Hematopoietic multipotent progenitor cell treated with erythropoietin and hydrocortisone succinate and interleukin-3 and kit ligand, for 6 days (in vitro differentiated cells): ENCODE measurements at regions not wholly inside any gene's neighbourhood (a gene's known extent, or its start where the extent isn't known, plus 50 kb on each side); places are given as distances from the start of the nearest gene placed in this dataset.
"Not testable (repeated sequence)": the region's sequence is repeated elsewhere in the genome, so short reads cannot be mapped to it uniquely, and the experiment has no call there.

ENCODE experiments used
- DNase-seq: peaks from one replicate; pipeline ENCODE4 v3.0.0-alpha.2; 2015

GRCh38 chr17:445839-446238 is 93.2 kb upstream of the RPH3AL start, which contains the start of gene RFLNB:
Gene RFLNB (minus strand): TSS chr17:445939.
- DNase-seq, result not testable (repeated sequence)

DNA sequence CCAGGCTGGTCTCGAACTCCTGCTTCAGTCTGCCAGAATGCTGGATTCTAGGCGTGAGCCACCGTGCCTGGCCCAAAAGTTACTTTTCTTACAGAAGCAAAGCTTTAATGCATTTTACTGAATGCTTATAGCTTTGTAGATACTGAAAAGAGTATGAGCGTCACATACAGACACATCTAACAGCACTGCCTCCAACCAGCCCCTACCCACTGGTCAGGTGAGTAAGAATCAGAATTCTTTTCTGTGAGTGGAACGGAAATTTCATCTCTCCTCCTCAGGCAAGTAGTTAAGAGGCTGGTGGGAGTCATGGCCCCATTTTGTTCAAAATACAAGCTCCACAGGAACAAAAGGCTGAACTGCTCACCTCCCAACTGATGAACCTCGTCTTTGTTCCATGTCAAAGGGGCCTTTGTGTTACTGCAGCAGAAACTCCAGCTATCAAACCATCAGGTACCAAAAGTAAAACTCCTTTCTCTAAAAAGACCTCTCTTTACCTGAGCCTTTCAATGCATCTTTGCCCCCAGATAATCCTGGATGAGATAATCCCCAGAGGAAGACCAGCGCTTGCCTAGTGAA is 92.4 kb upstream of the RPH3AL start:
- no peak for DNase-seq

DNA sequence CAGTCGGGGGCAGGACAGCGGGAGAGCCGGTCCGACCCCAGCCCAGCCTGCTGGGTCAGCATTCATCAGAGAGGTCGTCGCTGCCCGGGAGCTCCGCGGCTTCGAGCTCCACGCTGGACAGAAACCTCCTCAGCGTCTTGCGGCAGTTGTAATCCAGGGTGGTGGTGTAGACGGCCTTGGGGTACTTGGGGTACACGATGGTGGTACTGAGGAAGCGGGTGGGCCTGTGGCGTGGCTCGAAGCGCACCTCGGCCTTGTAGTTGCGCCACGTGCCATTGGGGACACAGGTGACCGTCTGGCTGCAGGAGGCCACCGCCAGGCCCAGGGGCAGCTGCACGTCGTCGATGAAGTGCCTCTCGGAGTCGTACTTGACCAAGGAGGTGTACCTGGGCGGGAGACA is 90.5 kb upstream of the RPH3AL start:
- no peak for DNase-seq

GRCh38 chr17:441155-441950 is 88.7 kb upstream of the RPH3AL start:
- no peak for DNase-seq

GRCh38 chr17:438191-438590 is 85.6 kb upstream of the RPH3AL start:
- no peak for DNase-seq

DNA sequence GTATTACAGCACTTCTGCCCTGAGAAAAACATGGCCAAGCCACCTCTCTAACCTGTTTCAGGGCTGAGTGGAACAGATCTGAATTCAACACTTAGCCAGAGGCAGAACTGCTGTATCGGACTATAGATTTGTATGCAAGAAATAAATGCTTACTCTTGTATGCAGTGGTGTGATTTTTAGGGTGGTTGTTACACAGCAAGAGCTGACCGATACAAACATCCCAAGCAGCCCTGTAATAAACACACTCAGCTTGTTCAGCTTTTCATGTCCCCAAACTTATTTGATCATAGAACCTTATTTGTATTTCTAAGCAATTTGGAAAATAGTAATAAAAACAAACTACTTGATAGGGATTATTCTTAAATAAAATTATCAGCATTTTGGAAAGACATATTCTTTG is 84.9 kb upstream of the RPH3AL start:
- no peak for DNase-seq

DNA sequence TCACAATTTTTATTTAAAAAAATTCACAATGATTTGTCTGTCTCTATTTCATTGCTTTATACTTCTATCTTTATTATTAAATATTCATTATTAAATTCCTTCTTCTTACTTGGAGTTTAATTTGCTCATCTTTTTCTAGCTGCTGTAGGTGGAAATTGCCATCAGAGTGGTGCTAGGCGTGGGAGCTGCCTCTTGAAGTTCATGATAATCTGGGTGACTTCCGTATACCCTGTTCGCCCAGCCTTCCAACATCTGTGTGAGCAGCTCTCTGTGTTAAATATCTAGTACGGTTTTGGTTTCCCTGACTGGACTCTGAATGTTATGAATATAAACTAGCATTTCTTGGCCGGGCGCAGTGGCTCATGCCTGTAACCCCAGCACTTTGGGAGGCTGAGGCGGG is 84.0 kb upstream of the RPH3AL start:
- no peak for DNase-seq

GRCh38 chr17:432471-432870 is 79.9 kb upstream of the RPH3AL start:
- not testable (repeated sequence) for DNase-seq

GRCh38 chr17:431494-431893 is 78.9 kb upstream of the RPH3AL start:
- no peak for DNase-seq

DNA sequence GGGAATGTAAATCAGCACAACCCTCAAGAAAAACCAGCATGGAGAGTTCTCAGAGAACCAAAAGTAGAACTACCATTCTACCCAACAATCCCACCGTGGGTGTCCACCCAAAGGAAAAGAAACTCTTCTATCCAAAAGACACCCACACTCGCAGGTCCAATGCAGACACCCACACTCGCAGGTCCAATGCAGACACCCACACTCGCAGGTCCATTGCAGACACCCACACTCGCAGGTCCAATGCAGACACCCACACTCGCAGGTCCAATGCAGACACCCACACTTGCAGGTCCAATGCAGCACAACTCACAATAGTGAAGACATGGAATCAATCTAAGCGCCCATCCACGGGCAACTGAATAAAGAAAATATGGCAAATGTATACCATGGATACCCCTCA is 77.0 kb upstream of the RPH3AL start:
- no peak for DNase-seq

DNA sequence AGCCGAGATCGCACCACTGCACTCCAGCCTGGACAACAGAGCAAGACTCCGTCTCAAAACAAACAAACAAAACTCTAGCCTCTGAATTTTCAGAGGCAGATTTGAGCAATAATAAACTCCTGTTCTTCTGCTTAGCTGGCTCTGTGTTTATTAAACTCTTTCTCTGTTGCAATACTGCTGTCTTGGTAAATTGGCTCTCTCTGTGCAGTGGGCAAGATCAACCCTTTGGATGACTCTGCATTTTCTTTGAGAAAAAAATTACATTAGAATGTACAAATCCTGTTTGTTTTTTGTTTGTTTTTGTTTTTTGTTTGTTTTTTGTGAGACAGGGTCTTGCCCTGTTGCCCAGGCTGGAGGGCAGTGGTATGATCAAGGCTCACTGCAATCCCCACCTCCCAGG is 75.8 kb upstream of the RPH3AL start:
- DNase-seq, result no peak

- DNase-seq, result no peak
These were observed 75.3 kb upstream of the RPH3AL start for GRCh38 chr17:427891-428290.

GRCh38 chr17:427327-427726 is 74.7 kb upstream of the RPH3AL start:
- no peak for DNase-seq

GRCh38 chr17:422196-422930 is 69.8 kb upstream of the RPH3AL start:
- DNase-seq, result no peak

- DNase-seq, result no peak
These were observed 68.0 kb upstream of the RPH3AL start for GRCh38 chr17:420479-421175.

DNA sequence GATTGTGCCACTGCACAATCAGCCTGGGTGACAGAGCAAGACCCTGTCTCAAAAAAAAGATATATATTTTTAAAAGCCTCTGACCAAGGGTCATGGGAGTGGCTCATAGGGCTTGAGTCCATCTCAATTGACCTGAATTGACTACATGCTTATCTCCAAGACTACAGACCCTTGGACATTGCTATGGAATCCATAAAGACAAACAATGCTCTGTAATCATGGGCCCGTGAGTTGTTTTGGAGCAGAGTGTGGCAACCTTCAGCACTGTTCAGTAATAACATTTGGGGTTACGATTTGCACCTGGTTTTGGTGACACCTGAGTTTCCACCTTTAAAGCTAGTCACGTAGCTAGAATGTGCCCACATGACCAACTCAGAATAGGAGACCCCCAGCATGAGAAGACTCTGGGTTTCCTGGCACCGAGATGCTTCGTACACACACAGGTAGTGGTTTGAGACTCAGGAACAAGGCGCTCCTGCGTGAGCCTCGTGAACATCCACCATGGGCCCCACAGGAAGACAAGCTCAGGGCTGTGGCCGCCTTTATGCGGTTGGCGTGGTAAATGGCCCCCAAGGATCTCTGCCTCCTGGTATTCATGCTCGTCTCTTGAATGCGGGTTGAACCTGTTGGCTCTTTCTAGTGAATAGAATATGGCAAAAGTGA is 66.6 kb upstream of the RPH3AL start:
- peak; percentile 28 for DNase-seq

GRCh38 chr17:418421-418751 is 65.8 kb upstream of the RPH3AL start:
- peak; percentile 90 for DNase-seq

DNA sequence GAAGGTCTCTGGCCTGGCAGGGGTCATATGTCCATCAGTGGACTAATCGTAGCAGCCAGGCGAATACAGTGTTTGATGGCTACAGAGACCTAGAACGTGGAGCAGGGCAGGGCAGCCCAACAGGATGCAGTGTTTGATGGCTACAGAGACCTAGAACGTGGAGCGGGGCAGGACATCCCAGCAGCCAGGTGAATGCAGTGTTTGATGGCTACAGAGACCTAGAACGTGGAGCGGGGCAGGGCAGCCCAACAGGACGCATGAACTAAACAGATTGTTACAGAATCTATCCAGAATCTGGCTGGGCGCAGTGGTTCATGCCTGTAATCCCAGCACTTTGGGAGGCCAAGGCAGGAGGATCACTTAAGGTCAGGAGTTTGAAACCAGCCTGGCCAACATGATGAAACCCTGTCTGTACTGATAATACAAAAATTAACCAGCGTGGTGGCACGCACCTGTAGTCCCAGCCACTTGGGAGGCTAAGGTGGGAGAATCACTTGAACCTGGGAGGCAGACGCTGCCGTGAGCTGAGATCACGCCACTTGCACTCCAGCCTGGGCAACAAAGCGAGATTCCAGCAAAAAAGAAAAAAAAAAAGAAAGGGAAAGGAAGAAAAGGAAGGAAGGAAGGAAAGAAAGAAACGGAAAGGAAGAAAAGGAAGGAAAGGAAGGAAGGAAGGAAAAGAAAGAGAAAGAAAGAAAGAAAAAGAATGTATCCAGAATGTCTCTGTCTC is 65.2 kb upstream of the RPH3AL start:
- no peak for DNase-seq

- peak; percentile 36 for DNase-seq
These were observed 63.9 kb upstream of the RPH3AL start for GRCh38 chr17:416293-417206.

- peak; percentile 69 for DNase-seq
These were observed 61.2 kb upstream of the RPH3AL start for GRCh38 chr17:413706-414380.

GRCh38 chr17:413016-413350 is 60.4 kb upstream of the RPH3AL start:
- DNase-seq, result peak; percentile 70
